Sciatic nerve (tissue), 2 donors: ENCODE measurements at regions not wholly inside any gene's neighbourhood (a gene's known extent, or its start where the extent isn't known, plus 50 kb on each side); places are given as distances from the start of the nearest gene placed in this dataset.
A peak's percentile ranks its signal among the peaks of the same experiment; 100 is the strongest.

Experiments
- ATAC-seq: fragments of 200-7000 bp; cut with Tn5 transposase; one replicate; pipeline ENCODE4 v1.9.1; 2020; ENCODE audit warnings: mild to moderate bottlenecking, moderate library complexity
- DNase-seq: peaks from one replicate; pipeline ENCODE4 v3.0.0-alpha.2; 2020; ENCODE audit warnings: low spot score
- intact Hi-C: fragments of 100-400 bp; cut with DNase I; formaldehyde crosslinking; loops from one replicate; pipeline ENCODE4 v1.14.2; 2022
- donor health status: DM: no; HTN: no; CAD: no.
- donor health status: DM: no; HTN: no; CAD: no.

- intact Hi-C loops = no loop called here
- DNase-seq (no peak), ATAC-seq (no peak)
Measured at GRCh38 chr15:70498096-70498626, 265.2 kb downstream of the UACA start.

- intact Hi-C loops = no loop called here
- ATAC-seq (no peak), DNase-seq (no peak)
Measured at GRCh38 chr15:70497661-70498060, 265.7 kb downstream of the UACA start.

DNA sequence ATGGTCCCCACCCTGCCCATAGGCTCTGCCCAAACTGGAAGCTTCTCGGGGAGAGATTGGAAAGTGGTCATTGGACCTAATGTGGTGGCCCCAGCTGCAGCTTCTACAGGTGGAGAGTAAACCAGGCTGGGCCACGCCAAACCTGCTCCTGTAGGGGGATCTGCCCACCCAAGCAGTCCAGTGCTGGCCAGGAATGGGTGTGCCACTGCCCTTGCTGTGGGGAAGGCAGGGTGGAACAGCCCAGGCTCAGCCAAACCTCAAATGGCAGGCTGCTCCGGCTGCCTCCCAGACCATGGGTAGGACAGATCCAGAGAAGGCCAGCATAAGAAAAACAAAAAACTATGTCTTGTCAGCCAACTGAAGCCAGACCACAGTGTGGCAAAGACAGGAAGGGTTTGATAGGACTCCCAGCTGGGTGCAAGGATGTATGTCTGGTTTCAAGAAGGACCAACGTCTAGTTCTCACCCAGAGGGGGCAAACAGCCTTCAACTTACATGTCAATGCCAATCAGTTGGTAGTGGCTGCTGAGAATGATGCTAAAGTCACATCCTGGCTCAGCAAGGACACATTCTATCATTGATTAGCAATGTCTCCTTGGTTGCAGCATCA, 267.3 kb downstream of the UACA start:
- ATAC-seq = no peak

GRCh38 chr15:70494852-70495571, 268.3 kb downstream of the UACA start:
- DNase-seq = no peak
- ATAC-seq = no peak
- intact Hi-C loops = no loop called here

More for the DNA sequence above, 267.3 kb downstream of the UACA start:
- DNase-seq = no peak
- intact Hi-C loops = no loop called here

DNA sequence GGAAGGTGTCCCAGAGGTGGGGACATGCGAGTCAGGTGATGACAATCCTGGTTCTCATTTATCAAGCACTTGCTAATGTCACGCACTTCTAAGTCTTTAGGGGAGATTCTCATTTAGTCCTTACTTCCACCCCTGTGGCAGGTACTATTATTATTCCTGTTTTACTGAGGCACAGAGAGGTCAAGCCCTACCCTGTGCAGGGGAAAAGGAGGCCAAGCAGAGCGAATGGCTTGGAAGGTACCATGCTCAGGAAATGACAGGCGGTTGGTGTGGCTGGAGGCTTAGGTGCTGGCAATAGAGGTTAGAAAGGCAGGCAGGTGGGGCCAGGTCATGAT, 268.9 kb downstream of the UACA start:
- intact Hi-C loops = no loop called here
- DNase-seq = no peak
- no peak for ATAC-seq

DNA sequence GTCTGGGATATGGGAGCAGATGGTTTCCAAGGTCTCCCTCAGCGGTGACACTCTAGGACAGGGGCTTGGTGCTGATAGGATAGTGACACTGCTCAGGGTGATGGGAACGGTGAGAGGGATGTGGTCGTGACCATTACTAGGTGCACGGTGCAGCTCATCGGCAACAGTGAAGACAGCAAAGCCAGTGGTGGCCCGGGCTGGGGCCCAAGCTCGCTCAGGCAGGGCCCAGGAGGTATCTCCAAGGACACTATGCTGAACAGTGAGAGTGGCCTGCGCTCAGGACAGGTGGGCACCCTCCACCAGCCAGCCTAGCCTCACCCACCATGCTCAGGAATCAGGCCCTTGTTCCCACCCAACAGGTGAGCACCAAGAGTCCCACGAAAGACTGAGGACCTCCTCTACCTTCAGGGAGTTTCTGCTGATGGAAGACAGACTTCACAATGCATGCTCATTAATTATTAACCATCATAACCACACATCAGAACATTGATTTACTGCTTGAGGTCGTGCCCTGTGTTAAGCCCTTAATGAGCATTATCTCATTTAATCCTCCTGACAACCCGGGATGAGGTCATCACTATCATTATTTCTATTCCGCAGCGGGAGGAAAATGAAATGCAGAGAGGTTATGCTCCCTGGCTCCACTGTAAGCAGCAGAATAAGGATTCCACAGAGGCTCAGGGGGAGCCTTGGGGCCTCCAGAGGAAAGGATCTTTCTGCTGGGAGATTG, 269.4 kb downstream of the UACA start:
- ATAC-seq (no peak), DNase-seq (no peak)
- intact Hi-C loops = no loop called here

- intact Hi-C loops = no loop called here
- no peak for DNase-seq
- no peak for ATAC-seq
Measured at GRCh38 chr15:70493376-70493775, 270.0 kb downstream of the UACA start.

GRCh38 chr15:70492240-70493177, 270.8 kb downstream of the UACA start:
- DNase-seq (peak; percentile 77), ATAC-seq (peak; percentile 75)

DNA sequence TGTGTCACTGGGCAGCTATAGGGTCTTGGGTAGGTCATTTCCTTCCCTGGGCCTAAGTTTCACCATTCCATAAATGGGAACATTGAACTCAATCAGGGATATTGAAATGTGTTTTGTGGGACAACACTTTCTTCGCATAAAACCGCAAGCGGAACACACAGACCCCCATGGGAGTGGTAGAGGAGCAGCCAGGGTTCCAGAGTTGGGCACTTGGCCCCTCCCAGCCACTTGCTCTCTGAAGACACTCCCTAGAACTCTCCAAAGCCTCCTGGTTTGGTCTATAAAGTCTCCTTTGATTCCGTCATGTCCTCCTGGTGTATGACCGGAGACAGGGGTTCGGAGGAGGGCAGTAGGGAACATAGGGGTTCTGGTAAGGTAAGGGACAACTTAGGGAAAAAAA, 271.7 kb downstream of the UACA start:
- no peak for DNase-seq
- intact Hi-C loops = no loop called here
- no peak for ATAC-seq

More at GRCh38 chr15:70492240-70493177, 270.8 kb downstream of the UACA start:
- intact Hi-C loops = no loop called here

DNA sequence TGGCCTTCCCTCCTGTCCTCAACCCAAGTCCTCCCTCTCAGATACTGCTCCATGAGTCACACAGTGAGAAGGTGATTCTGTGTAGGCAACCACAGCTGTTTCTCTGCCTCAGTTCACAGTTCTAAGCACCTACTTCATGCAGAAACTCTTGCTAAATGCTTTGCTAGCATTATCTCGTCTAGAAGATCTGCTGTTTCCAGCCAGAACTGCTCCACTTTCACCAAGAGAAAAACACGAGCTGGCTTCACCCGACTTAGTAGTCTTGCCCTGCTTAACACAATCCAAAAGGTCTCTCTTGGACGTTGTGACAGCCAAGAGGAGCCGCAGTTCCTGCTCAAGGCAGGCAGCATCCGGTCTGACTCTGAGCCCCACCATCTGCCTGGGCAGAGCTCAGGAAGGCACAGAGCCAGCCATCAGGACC, 272.1 kb downstream of the UACA start:
- ATAC-seq (no peak), DNase-seq (no peak)
- intact Hi-C loops = no loop called here

- intact Hi-C loops = no loop called here
- ATAC-seq = no peak
- no peak for DNase-seq
Measured at GRCh38 chr15:70490838-70491155, 272.6 kb downstream of the UACA start.

GRCh38 chr15:70490148-70490837, 273.1 kb downstream of the UACA start:
- no peak for DNase-seq
- intact Hi-C loops = no loop called here
- ATAC-seq = no peak

- ATAC-seq (no peak), DNase-seq (no peak)
- intact Hi-C loops = loop anchor here (10.0 kb wide), 1 partner anchor 1014 kb away; no protein-coding TSS in a partner anchor
Measured at GRCh38 chr15:70488941-70489848, 274.2 kb downstream of the UACA start.

- intact Hi-C loops = loop anchor here (10.0 kb wide), 1 partner anchor 1013 kb away; no protein-coding TSS in a partner anchor
- ATAC-seq (peak; percentile 66), DNase-seq (peak; percentile 88)
Measured at GRCh38 chr15:70488002-70488605, 275.3 kb downstream of the UACA start.

DNA sequence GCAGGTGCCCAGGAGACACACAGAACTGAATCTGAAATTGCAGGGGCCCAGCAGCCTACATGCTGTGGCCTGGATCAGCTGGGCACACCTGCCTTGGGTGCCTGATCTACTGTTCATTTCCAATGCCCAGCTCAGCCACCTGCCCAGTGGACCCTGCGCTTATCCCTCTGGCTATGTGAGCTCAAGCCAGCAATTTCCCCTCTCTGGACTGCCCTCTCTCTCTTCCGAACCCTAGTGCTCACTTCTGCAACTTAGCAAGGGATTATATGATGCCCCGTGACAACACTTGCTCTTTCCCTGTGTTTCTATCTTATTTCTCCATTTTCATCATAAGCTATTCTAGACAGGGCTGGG, 276.0 kb downstream of the UACA start:
- intact Hi-C loops = loop anchor here (10.0 kb wide), 1 partner anchor 1013 kb away; no protein-coding TSS in a partner anchor
- ATAC-seq (peak; percentile 4), DNase-seq (no peak)

GRCh38 chr15:70486451-70487386, 276.6 kb downstream of the UACA start:
- DNase-seq = no peak
- peak; percentile 82 for ATAC-seq
- intact Hi-C loops = loop anchor here (10.0 kb wide), 1 partner anchor 1012 kb away; no protein-coding TSS in a partner anchor
